HCT116 (cell line): ENCODE measurements at regions not wholly inside any gene's neighbourhood (a gene's known extent, or its start where the extent isn't known, plus 50 kb on each side); places are given as distances from the start of the nearest gene placed in this dataset.

Source experiments
- ATAC-seq: fragments of 200-7000 bp; cut with Tn5 transposase; 2 replicates; pipeline ENCODE4 v1.9.1; 2020; ENCODE audit warnings: mild to moderate bottlenecking, moderate library complexity
- BruUV-seq: library from RNA; stranded (reverse); fragments of 400-500 nt; replicated peaks from 2 replicates; lab custom pipeline; 2021; lab: Mats Ljungman, UMichigan
- CTCF ChIA-PET: fragments of 300-600 bp; sonication (Branson Sonifier 250); formaldehyde crosslinking; loops from one replicate; lab custom pipeline; 2021; ENCODE audit warnings: antibody characterized with exemption; lab: Charles Lee
- POLR2A ChIA-PET: fragments of 300-600, 350-600 bp; sonication (Branson Sonifier 250); formaldehyde crosslinking; loops from one replicate; lab custom pipeline; 2021; ENCODE audit warnings: antibody characterized with exemption; lab: Charles Lee
- RAD21 ChIA-PET, 2 experiments: fragments of 300-600 bp; sonication (Branson Sonifier 250); formaldehyde crosslinking; loops; one replicate each; lab custom pipeline; 2023; ENCODE audit warnings: low total read pairs in 2 of 2; ENCODE audit not compliant: uncharacterized antibody in 2 of 2, unreplicated experiment in 2 of 2, low non-redundant PET in 1 of 2; lab: Charles Lee
- DNase-seq: peaks from one replicate; pipeline ENCODE4 v3.0.0-alpha.2; 2010; ENCODE audit warnings: low read depth, low spot score
- H2AFZ ChIP-seq: fragments of 200-600 bp; shearing (Covaris generic), sonication (generic); 2 replicates; pipeline ENCODE4 v1.6.1; 2017; ENCODE audit warnings: low read depth, mixed run types, mixed read lengths, antibody characterized with exemption, low read length; ENCODE audit not compliant: poor library complexity, severe bottlenecking
- H3K27ac ChIP-seq: 2 replicates; pipeline ENCODE4 v1.5.1; 2012; ENCODE audit warnings: low read depth, low read length
- H3K27me3 ChIP-seq: fragments of 200-600 bp; sonication (generic); 2 replicates; pipeline ENCODE4 v1.6.1; 2016; ENCODE audit warnings: mixed run types, low read length, mixed read lengths; ENCODE audit not compliant: insufficient read depth
- H3K36me3 ChIP-seq, 2 experiments: fragments of 200-500 bp in 1 of 2; fragments of 200-600 bp in 1 of 2; sonication (Bioruptor generic) in 1 of 2; sonication (generic) in 1 of 2; 2 replicates each; pipeline versions ENCODE4 v1.5.1 to v1.6.1; 2014 to 2016; ENCODE audit warnings: low read length in 2 of 2, inconsistent platforms in 1 of 2, mixed read lengths in 1 of 2, mixed run types in 1 of 2; ENCODE audit not compliant: insufficient read depth in 2 of 2, control insufficient read depth in 1 of 2
- H3K4me1 ChIP-seq, 2 experiments: fragments of 200-600 bp in 1 of 2; sonication (generic) in 1 of 2; 2 replicates each; pipeline versions ENCODE4 v1.5.1 to v1.6.1; 2012 to 2017; ENCODE audit warnings: low read length in 2 of 2, inconsistent platforms in 1 of 2, mild to moderate bottlenecking in 1 of 2, mixed read lengths in 1 of 2, mixed run types in 1 of 2, moderate library complexity in 1 of 2; ENCODE audit not compliant: insufficient read depth in 2 of 2, control insufficient read depth in 1 of 2
- H3K4me2 ChIP-seq: fragments of 200-600 bp; sonication (generic); 2 replicates; pipeline ENCODE4 v1.6.1; 2017; ENCODE audit warnings: mixed run types, low read length, mixed read lengths
- H3K4me3 ChIP-seq, 2 experiments: fragments of 200-600 bp in 1 of 2; sonication (generic) in 1 of 2; replicated peaks in 1 of 2; 2 replicates each; pipeline ENCODE4 v1.5.1; 2011 to 2016; ENCODE audit warnings: low read length in 2 of 2, control low read depth in 1 of 2, low read depth in 1 of 2, mild to moderate bottlenecking in 1 of 2, mixed read lengths in 1 of 2, mixed run types in 1 of 2
- H3K79me2 ChIP-seq: fragments of 200-600 bp; sonication (generic); 2 replicates; pipeline ENCODE4 v1.6.1; 2017; ENCODE audit warnings: mild to moderate bottlenecking, mixed run types, low read length, moderate library complexity, mixed read lengths; ENCODE audit not compliant: insufficient read depth
- H3K9ac ChIP-seq: fragments of 200-600 bp; sonication (generic); 2 replicates; pipeline ENCODE4 v1.6.1; 2016; ENCODE audit warnings: low read length, mixed read lengths
- H3K9me2 ChIP-seq: fragments of 200-600 bp; sonication (generic), shearing (Covaris generic); 2 replicates; pipeline ENCODE4 v1.6.1; 2017; ENCODE audit warnings: mixed run types, mild to moderate bottlenecking, moderate library complexity; ENCODE audit not compliant: insufficient read depth
- H3K9me3 ChIP-seq, 2 experiments: fragments of 200-500 bp in 1 of 2; fragments of 200-600 bp in 1 of 2; sonication (Bioruptor generic) in 1 of 2; sonication (generic) in 1 of 2; 2 replicates each; pipeline ENCODE4 v1.6.1; 2014 to 2017; ENCODE audit warnings: low read length in 2 of 2, mixed read lengths in 2 of 2, inconsistent platforms in 1 of 2, low read depth in 1 of 2, mild to moderate bottlenecking in 1 of 2, mixed run types in 1 of 2, moderate library complexity in 1 of 2; ENCODE audit not compliant: control insufficient read depth in 1 of 2, insufficient read depth in 1 of 2
- H4K20me1 ChIP-seq: fragments of 200-600 bp; sonication (generic), shearing (Covaris generic); 2 replicates; pipeline ENCODE4 v1.6.1; 2017; ENCODE audit warnings: mixed run types, mild to moderate bottlenecking, moderate library complexity; ENCODE audit not compliant: insufficient read depth
- CBX3 ChIP-seq: IDR thresholded peaks from 2 replicates; pipeline ENCODE4 v1.6.1; 2012; ENCODE audit warnings: low read depth
- CTCF ChIP-seq, 3 experiments: fragments of 200-600 bp in 1 of 3; sonication (generic) in 1 of 3; IDR thresholded peaks in 2 of 3; conservative IDR thresholded peaks in 1 of 3; 2 replicates each; pipeline ENCODE4 v1.5.1; 2012 to 2017; ENCODE audit warnings: low read depth in 2 of 3, low read length in 2 of 3, antibody characterized with exemption in 1 of 3, borderline replicate concordance in 1 of 3, control low read depth in 1 of 3, mild to moderate bottlenecking in 1 of 3, mixed read lengths in 1 of 3, mixed run types in 1 of 3, moderate library complexity in 1 of 3; ENCODE audit not compliant: insufficient read depth in 1 of 3
- ELF1 ChIP-seq: IDR thresholded peaks from 2 replicates; pipeline ENCODE4 v1.6.1; 2012; ENCODE audit warnings: low read depth, borderline replicate concordance
- EZH2 ChIP-seq: fragments of 200-600 bp; sonication (generic); IDR thresholded peaks from 2 replicates; pipeline ENCODE4 v1.6.1; 2017; ENCODE audit warnings: antibody characterized with exemption, mixed run types
- JUND ChIP-seq: IDR thresholded peaks from 2 replicates; pipeline ENCODE4 v1.6.1; 2012
- MAX ChIP-seq: IDR thresholded peaks from 2 replicates; pipeline ENCODE4 v1.6.1; 2012
- POLR2A ChIP-seq: IDR thresholded peaks from 2 replicates; pipeline ENCODE4 v1.7.0; 2011; ENCODE audit warnings: borderline replicate concordance; ENCODE audit not compliant: insufficient read depth, insufficient read length; ENCODE audit errors: extremely low read depth
- RAD21 ChIP-seq: IDR thresholded peaks from 2 replicates; pipeline ENCODE4 v1.6.1; 2012; ENCODE audit warnings: low read depth, mild to moderate bottlenecking
- REST ChIP-seq: IDR thresholded peaks from 2 replicates; pipeline ENCODE4 v1.6.1; 2012; ENCODE audit warnings: low read depth
- SP1 ChIP-seq: IDR thresholded peaks from 2 replicates; pipeline ENCODE4 v1.6.1; 2012; ENCODE audit warnings: low read depth
- SRF ChIP-seq: IDR thresholded peaks from 2 replicates; pipeline ENCODE4 v1.6.1; 2012; ENCODE audit warnings: low read depth
- TCF7L2 ChIP-seq: IDR thresholded peaks from 2 replicates; pipeline ENCODE4 v1.7.0; 2011; ENCODE audit warnings: borderline replicate concordance, inconsistent platforms; ENCODE audit not compliant: insufficient read depth, insufficient read length; ENCODE audit errors: extremely low read depth
- YY1 ChIP-seq: IDR thresholded peaks from 2 replicates; pipeline ENCODE4 v1.6.1; 2011; ENCODE audit warnings: low read length, low read depth, moderate library complexity, mild to moderate bottlenecking; ENCODE audit not compliant: insufficient replicate concordance; ENCODE audit errors: extremely low read depth
- ZNF274 ChIP-seq: fragments of 200-500 bp; sonication (Bioruptor generic); IDR thresholded peaks from 2 replicates; pipeline ENCODE4 v1.6.1; 2014; ENCODE audit warnings: mild to moderate bottlenecking, low read depth, low read length, inconsistent platforms
- intact Hi-C: fragments of 100-400 bp; cut with micrococcal nuclease; formaldehyde crosslinking; loops from 2 replicates; pipeline ENCODE4 v1.10.0; 2022
- TF ChIP-seq, protein P1 (sequence below): IDR thresholded peaks from 2 replicates; pipeline ENCODE4 v1.6.1; 2012

- CTCF ChIA-PET: no interaction called here
- ATAC-seq: no peak
- H3K9ac ChIP-seq: no peak overlapping the region
These were observed 116.1 kb downstream of the CEBPB start for GRCh38 chr20:50306478-50307423.

More at GRCh38 chr20:50306478-50307423, 116.1 kb downstream of the CEBPB start:
- H3K36me3 ChIP-seq: no peaks in the 10 kb centered on the region
- no peak overlapping the region for H3K4me3 ChIP-seq
- DNase-seq: no peak
- peaks cover 20 to 48% of the 10 kb centered on the region in 2 experiments for H3K4me1 ChIP-seq
- no peak overlapping the region for H2AFZ ChIP-seq
- H3K79me2 ChIP-seq: no peaks in the 10 kb centered on the region
- POLR2A ChIA-PET: interaction anchor here (1.1 kb wide), 1 partner anchor 132 kb away, joined by 3 read pairs; no protein-coding TSS in a partner anchor
- no peaks in the 10 kb centered on the region for H4K20me1 ChIP-seq
- H3K4me2 ChIP-seq: peak overlapping the region; percentile 17
- H3K27me3 ChIP-seq: no peaks in the 10 kb centered on the region
- H3K9me3 ChIP-seq: no peaks in the 10 kb centered on the region
- no peak for TF ChIP-seq CTCF (IDR thresholded peaks at IDR 0.05 in 2 of 3, conservative IDR thresholded peaks at IDR 0.05 in 1 of 3; ENCODE audit: borderline replicate concordance in 1 of 3, insufficient read depth in 1 of 3, low read depth in 2 of 3, low read length in 2 of 3)
- TF ChIP-seq CBX3: no peak
- no peak for TF ChIP-seq EZH2
- TF ChIP-seq POLR2A: no peak
- no peak for TF ChIP-seq SRF
- TF ChIP-seq TCF7L2: no peak
- no peak for TF ChIP-seq MAX
- no peak for TF ChIP-seq ZNF274
- TF ChIP-seq YY1: no peak
- TF ChIP-seq SP1: no peak
- TF ChIP-seq ELF1: no peak
- TF ChIP-seq JUND: no peak
- no peak for TF ChIP-seq RAD21
- TF ChIP-seq, protein P1, sequence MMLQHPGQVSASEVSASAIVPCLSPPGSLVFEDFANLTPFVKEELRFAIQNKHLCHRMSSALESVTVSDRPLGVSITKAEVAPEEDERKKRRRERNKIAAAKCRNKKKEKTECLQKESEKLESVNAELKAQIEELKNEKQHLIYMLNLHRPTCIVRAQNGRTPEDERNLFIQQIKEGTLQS: no peak
- TF ChIP-seq REST: no peak
- TF ChIP-seq, all 23 proteins: peak for 0
- no peak overlapping the region; the same call in 1 of the 2 replicates for H3K27ac ChIP-seq
- H3K9me2 ChIP-seq: no peaks in the 10 kb centered on the region
- no TSS peak for BruUV-seq
- intact Hi-C loops: no loop called here
- RAD21 ChIA-PET: interaction anchor here in 1 of 2 experiments (0.6 kb wide), 1 partner anchor 9 kb away, joined by 4 read pairs; no protein-coding TSS in a partner anchor
